ENCODE measurements at regions not wholly inside any gene's neighbourhood (a gene's known extent, or its start where the extent isn't known, plus 50 kb on each side); places are given as distances from the start of the nearest gene placed in this dataset.

GRCh38 chr5:165705960-165706359, 2200.5 kb downstream of the MAT2B start:
- TF ChIP-seq EZH2 (IDR thresholded peaks at IDR 0.05; ENCODE audit: insufficient read depth, poor library complexity, severe bottlenecking) (no peak), EZH2phosphoT487 (IDR thresholded peaks at IDR 0.05; ENCODE audit: insufficient read depth, low read depth) (no peak)
